Esophagus (tissue), 2 donors: ENCODE measurements at regions not wholly inside any gene's neighbourhood (a gene's known extent, or its start where the extent isn't known, plus 50 kb on each side); places are given as distances from the start of the nearest gene placed in this dataset.

Experiments
- H3K27ac ChIP-seq, 2 donors: one replicate each; pipeline ENCODE4 v1.5.1; 2013; ENCODE audit warnings: low read depth in 2 of 2, mild to moderate bottlenecking in 2 of 2, inconsistent platforms in 1 of 2, low read length in 1 of 2, moderate library complexity in 1 of 2
- H3K27me3 ChIP-seq, 2 donors: one replicate each; pipeline ENCODE4 v1.6.1; 2013; ENCODE audit warnings: low read length in 2 of 2, control low read depth in 1 of 2, mild to moderate bottlenecking in 1 of 2; ENCODE audit not compliant: insufficient read depth in 2 of 2, control insufficient read depth in 1 of 2
- H3K36me3 ChIP-seq, 2 donors: one replicate each; pipeline ENCODE4 v1.6.1; 2013; ENCODE audit warnings: low read length in 1 of 2; ENCODE audit not compliant: control insufficient read depth in 2 of 2, insufficient read depth in 2 of 2
- H3K4me1 ChIP-seq, 2 donors: one replicate each; pipeline ENCODE4 v1.6.1; 2013; ENCODE audit warnings: low read length in 1 of 2; ENCODE audit not compliant: control insufficient read depth in 2 of 2, insufficient read depth in 2 of 2
- H3K4me3 ChIP-seq, 2 donors: one replicate each; pipeline ENCODE4 v1.5.1; 2013; ENCODE audit warnings: low read length in 2 of 2, mild to moderate bottlenecking in 2 of 2, low read depth in 1 of 2, moderate library complexity in 1 of 2
- H3K9me3 ChIP-seq, 2 donors: one replicate each; pipeline ENCODE4 v1.6.1; 2013; ENCODE audit warnings: mild to moderate bottlenecking in 2 of 2, low read depth in 1 of 2, low read length in 1 of 2, moderate library complexity in 1 of 2; ENCODE audit not compliant: control insufficient read depth in 2 of 2, insufficient read depth in 1 of 2
- WGBS, 2 donors: extraction: QIAGEN DNeasy Blood & Tissue Kit; methylation state at CpG; one replicate each; pipeline ENCODE4 v1.1.7; 2013; 5-methylcytosine and 5-hydroxymethylcytosine counted together
- donor health status: healthy with polysubstance abuse.
- donor health status: Bipolar disorder and iron deficiency.

DNA sequence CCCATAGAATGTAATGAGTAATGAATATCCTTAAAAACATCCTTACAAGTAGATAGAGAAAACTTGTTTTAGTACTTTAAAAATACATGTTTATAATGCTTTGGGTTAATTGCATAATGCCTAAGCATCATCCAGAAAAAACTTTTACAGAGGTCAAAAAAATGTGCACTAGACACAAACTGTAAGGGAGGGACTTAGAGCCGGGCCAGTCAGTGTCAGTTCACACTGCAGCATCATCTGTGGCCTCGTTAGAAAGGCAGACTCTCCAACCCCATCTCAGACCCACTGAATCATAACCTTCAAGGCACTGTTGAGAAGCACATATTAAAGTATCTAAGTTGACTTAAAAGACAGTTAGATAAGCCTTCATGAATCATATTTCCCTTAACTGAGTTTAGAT is 230.1 kb upstream of the PRPS1L1 start:
- 48 to 61% methylated on average over 2 of the region's 2 CpGs for whole genome bisulfite sequencing, 2 donors
- H3K27ac ChIP-seq: no peak overlapping the region
- H3K4me1 ChIP-seq: no peaks in the 10 kb centered on the region
- no peaks in the 10 kb centered on the region for H3K36me3 ChIP-seq
- H3K9me3 ChIP-seq: no peaks in the 10 kb centered on the region
- no peaks in the 10 kb centered on the region for H3K27me3 ChIP-seq
- H3K4me3 ChIP-seq: no peak overlapping the region

DNA sequence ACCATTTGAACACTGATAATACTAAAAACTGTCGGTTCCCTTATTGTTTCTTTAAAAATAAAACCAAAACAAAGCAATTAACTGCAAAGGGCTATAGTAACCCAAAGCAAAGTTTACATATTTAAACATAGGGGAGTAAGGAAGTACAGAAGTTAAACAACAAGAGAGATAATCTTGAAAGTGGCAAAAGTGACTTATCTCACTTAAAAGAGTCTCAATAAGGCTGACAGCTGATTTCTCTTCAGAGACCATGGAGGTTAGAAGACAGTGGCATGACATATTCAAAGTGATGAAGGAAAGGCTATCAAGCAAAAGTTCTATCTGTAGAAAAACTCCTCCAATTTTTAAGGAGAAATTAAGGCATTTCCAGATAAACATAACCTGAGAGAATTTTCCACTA is 233.5 kb upstream of the HDAC9 start:
- H3K27ac ChIP-seq: no peak overlapping the region
- no peaks in the 10 kb centered on the region for H3K9me3 ChIP-seq
- WGBS, 2 donors: 81 to 83% methylated on average over 1 of the region's 1 CpG
- H3K27me3 ChIP-seq: no peaks in the 10 kb centered on the region
- H3K36me3 ChIP-seq: no peaks in the 10 kb centered on the region
- no peaks in the 10 kb centered on the region for H3K4me1 ChIP-seq
- no peak overlapping the region for H3K4me3 ChIP-seq

DNA sequence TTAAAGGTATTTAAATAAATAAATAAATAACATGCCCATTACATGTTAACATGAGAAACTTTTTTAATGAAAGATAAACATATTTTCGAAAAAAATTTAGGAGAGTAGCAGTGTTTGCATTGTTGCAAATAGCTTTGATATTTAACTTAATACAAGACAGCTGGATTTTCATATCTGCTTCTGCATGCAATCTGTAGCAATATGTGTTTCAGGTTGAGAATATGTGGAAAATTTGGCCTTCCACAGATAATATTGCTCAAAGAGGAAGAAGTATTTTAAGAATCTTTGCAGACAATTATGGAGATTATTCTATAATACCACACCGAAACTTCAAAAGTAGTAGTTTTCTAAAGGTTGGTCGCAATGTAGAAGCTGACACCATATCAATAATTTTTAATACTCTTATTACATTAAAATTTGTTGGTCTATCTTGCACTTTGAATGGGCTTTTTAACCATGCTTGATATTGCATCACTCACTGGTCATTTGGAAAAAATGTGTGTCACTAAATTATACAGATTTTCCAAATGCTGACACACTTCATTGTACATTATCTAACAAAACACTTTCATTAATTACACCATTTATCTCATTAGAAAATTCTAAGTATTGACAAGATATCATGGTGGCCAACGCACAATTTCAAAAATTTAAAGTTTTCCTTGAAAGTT is 229.8 kb upstream of the HDAC9 start:
- Histone ChIP-seq H3K27me3 (no peaks in the 10 kb centered on the region), H3K4me3 (no peak overlapping the region), H3K9me3 (no peaks in the 10 kb centered on the region), H3K4me1 (no peaks in the 10 kb centered on the region), H3K36me3 (no peaks in the 10 kb centered on the region), H3K27ac (no peak overlapping the region)
- WGBS, 2 donors: 87 to 89% methylated on average over 4 of the region's 4 CpGs

DNA sequence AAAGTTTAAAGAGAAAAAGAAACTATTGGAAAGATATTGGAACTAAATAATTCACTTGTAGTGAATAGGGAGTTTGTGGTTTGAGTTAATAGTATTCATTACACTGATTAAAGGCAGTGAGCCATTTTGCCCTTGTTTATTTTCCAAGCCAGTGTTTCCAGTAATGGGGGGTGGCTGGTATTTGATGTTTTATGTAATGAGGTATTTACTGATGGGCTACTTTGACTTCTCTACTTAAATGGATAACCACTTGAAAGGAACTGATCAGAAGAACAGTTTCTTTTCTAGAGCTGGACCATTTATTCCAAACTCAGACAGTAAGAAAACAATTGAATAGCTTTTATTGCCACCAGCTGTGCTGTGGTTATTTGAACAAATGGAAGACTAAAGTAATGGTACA is 227.0 kb upstream of the HDAC9 start:
- no peaks in the 10 kb centered on the region for H3K36me3 ChIP-seq
- H3K9me3 ChIP-seq: no peaks in the 10 kb centered on the region
- H3K4me3 ChIP-seq: no peak overlapping the region
- no peaks in the 10 kb centered on the region for H3K4me1 ChIP-seq
- H3K27me3 ChIP-seq: no peaks in the 10 kb centered on the region
- H3K27ac ChIP-seq: no peak overlapping the region

DNA sequence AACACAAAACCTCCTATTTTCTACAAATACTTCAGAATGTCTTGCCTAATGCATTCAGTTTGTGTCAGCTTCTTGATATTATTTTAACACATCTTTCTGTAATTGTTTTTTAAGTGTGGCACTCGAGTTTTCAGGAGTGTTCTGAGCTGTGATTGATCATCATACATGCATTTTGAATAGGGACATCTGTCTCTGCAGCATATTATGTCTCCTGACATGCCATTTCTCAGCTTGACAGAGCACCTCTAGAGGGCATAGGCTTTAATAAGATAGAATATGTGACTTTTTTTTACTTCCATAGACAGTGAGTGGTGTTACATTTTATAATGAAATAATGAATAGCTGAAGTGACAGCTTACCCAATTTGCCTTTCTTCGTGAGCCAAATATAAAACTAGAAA is 219.2 kb upstream of the HDAC9 start:
- Histone ChIP-seq H3K4me3 (no peak overlapping the region), H3K27ac (no peak overlapping the region), H3K4me1 (no peaks in the 10 kb centered on the region), H3K36me3 (no peaks in the 10 kb centered on the region), H3K9me3 (no peaks in the 10 kb centered on the region), H3K27me3 (no peaks in the 10 kb centered on the region)
- 63 to 68% methylated on average over 2 of the region's 2 CpGs for WGBS, 2 donors

DNA sequence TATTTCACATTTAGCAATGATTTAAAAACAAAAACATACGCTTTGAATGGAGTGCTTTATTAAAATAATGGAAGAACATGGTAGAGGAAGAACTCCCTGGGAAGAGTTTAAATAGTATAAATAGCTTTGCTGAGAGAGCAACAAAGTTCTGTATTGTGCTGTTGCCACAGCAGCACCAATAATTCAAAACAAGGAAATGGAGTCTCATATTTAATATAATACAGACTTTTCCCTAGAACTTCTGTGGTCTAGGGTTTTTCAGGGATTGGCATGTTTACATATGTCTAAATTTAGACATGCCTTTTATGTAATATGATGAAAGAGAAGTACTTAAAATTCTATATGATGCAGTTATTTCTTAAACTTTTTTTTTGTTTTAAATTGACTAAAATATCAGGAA is 217.2 kb upstream of the HDAC9 start:
- WGBS, 2 donors: 68 to 71% methylated on average over 1 of the region's 1 CpG
- Histone ChIP-seq H3K27me3 (no peaks in the 10 kb centered on the region), H3K4me1 (no peaks in the 10 kb centered on the region), H3K9me3 (no peaks in the 10 kb centered on the region), H3K36me3 (no peaks in the 10 kb centered on the region), H3K4me3 (no peak overlapping the region), H3K27ac (no peak overlapping the region)

DNA sequence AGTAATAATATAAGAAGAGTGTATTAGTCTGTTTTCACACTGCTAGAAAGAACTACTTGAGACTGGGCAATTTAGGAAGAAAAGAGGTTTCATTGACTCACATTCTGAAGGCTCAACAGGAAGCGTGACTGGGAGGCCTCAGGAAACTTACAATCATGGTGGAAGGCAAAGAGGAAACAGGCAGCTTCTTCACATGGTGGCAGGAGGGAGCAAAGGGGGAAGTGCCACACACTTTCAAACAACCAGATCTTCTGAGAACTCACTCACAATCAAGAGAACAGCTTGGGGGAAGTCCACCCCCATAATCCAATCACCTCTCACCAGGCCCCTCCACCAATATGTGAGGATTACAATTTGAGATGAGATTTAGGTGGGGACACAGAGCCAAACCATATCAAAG is 212.5 kb upstream of the HDAC9 start:
- H3K27ac ChIP-seq: no peak overlapping the region
- no peaks in the 10 kb centered on the region for H3K9me3 ChIP-seq
- H3K27me3 ChIP-seq: no peaks in the 10 kb centered on the region
- no peaks in the 10 kb centered on the region for H3K36me3 ChIP-seq
- no peaks in the 10 kb centered on the region for H3K4me1 ChIP-seq
- no peak overlapping the region for H3K4me3 ChIP-seq
- WGBS, 2 donors: 0% methylated on average over 1 of the region's 1 CpG

DNA sequence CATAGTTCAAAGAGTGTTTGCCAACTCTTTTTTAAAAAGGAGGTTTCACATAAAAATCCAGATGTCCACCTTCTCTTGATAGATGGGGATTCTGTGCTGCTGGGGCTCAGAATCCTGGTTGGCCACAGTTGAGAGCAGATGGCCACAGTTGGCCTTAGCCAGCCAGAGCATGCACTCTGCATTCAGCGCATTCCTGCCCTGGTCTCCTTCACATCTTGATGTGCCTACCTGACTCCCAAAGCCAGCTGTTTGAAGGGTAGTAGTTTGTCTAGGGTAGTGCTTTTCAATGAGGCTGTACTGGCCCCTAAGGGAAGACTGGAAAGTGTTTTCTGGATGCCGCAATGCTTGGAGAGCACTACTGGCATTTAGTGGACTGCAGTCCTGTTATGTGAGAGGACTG is 208.1 kb upstream of the HDAC9 start:
- Histone ChIP-seq H3K4me1 (no peaks in the 10 kb centered on the region), H3K4me3 (no peak overlapping the region), H3K9me3 (no peaks in the 10 kb centered on the region), H3K27me3 (no peaks in the 10 kb centered on the region), H3K36me3 (no peaks in the 10 kb centered on the region), H3K27ac (no peak overlapping the region)
- 92 to 98% methylated on average over 2 of the region's 2 CpGs for WGBS, 2 donors

DNA sequence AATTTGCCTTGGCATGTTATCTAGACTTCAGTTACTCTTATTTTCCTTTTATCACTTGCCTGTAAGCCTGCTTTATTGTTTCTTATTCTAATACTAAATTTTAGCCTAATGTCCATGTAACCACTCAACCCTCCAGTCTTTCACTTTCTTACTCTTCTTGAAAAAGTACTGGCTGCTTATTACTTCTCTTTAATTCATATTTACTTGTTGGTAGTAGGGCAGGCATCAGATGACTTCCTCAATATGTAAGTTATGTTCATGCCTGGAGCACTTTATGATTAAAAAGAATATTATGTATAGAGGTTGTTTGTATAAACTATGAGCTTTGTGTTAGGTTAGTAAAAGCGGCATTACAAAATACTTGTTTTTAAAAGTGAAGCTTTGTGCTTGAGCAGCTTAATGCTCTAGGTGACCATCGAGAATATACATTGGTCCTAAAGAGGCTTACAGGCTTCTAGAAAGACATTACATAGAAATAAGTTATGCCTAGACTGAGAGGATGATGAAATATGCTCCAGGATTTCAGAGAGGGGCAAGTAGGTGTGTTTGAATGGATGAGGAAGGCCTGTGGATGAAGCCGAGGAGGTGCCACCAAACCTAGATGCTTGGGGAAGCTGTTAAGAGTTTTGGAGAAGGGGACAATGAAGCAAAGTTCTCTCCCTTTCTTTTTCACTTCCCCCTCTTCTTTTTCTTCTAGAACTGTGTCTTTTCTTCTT is 207.1 kb upstream of the HDAC9 start:
- Histone ChIP-seq H3K4me3 (no peak overlapping the region), H3K9me3 (no peaks in the 10 kb centered on the region), H3K27me3 (no peaks in the 10 kb centered on the region), H3K27ac (no peak overlapping the region), H3K36me3 (no peaks in the 10 kb centered on the region), H3K4me1 (no peaks in the 10 kb centered on the region)
- WGBS, 2 donors: 90 to 96% methylated on average over 3 of the region's 3 CpGs

DNA sequence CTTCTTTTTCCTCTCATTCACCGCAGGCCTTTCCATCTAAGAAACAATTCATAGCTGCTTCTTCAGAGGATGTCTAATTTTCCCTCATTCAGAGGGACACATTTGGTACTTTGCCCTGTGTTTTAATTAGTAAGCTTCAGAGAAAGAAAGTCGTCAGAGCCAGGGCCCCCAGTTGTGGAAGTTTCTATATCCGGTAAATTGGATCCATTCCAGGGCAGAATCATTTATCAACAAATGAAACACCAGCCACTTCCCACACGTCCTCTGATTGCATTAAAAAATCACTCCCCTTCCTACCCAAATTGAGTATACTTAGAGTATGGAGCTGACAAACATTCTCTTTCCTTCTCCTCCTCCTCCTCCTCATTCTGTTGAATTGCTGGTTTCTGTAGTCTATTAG is 205.8 kb upstream of the HDAC9 start:
- H3K4me1 ChIP-seq: no peaks in the 10 kb centered on the region
- whole genome bisulfite sequencing, 2 donors: 32 to 38% methylated on average over 4 of the region's 4 CpGs
- H3K9me3 ChIP-seq: no peaks in the 10 kb centered on the region
- H3K4me3 ChIP-seq: no peak overlapping the region
- H3K27ac ChIP-seq: no peak overlapping the region
- no peaks in the 10 kb centered on the region for H3K27me3 ChIP-seq
- no peaks in the 10 kb centered on the region for H3K36me3 ChIP-seq
